HPDE6-E6E7 (cell line): ENCODE measurements at regions not wholly inside any gene's neighbourhood (a gene's known extent, or its start where the extent isn't known, plus 50 kb on each side); places are given as distances from the start of the nearest gene placed in this dataset.

Experiments used
- DNase-seq: peaks from one replicate; pipeline ENCODE4 v3.0.0; 2011; ENCODE audit warnings: missing footprints; ENCODE audit errors: extremely low spot score

DNA sequence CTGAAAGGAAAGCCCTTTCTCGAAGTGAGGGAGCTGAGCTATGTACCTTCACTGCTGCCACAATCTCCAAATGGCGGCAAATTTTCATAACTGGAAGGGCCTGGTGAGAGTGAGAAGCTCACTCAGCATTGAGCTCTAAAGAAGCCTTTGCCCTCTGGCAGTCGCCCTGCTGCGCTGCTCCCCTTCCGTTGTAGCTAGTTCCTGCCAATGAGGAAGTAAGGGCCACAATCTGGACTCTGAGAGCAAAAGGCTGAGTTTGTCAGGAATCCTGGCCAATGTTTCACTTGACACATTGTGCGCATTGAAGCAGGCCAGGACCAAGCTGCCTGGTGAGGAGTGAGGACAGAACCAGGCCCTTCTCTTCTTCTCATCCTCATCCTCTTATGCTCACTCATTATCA is 579.5 kb downstream of the PDCD6IP start:
- no peak for DNase-seq

GRCh38 chr3:34381243-34381642 is 582.8 kb downstream of the PDCD6IP start:
- no peak for DNase-seq

DNA sequence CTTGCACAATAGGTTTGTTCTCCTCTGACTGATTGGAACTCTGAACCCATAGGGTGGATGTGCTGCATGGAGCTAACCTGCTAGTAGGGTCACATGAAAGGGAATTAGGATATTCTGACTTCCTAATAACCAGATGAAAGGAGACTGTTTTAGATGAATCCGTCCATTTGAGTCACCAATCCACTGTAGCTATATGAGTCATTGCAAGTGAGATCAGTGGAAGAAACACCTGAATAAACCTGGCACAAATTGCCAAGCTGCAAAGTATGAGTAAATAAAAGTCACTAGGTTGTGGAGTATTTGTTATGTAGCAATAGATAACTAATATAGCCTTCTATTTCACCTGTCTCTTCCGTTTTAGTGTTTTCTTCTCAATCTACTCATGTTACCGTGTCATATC is 584.4 kb downstream of the PDCD6IP start:
- no peak for DNase-seq

DNA sequence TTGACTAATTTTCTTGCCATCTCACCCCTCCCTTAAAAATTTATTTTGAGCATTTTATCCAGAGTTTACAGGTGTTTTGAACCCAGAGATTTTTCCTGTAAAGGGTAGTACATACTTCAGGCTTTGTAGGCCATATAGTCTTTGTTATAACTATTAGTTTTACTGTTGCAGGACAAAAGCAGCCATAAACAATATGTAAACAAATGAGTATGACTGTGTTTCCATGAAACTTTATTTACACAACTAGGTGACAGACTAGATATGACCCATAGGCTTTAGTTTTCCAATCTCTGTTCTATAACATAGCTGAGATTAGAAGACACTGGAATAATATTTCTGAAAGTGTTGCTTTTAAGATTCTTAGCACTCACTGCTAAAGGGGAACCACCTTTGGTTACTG is 587.9 kb downstream of the PDCD6IP start:
- DNase-seq, result no peak

DNA sequence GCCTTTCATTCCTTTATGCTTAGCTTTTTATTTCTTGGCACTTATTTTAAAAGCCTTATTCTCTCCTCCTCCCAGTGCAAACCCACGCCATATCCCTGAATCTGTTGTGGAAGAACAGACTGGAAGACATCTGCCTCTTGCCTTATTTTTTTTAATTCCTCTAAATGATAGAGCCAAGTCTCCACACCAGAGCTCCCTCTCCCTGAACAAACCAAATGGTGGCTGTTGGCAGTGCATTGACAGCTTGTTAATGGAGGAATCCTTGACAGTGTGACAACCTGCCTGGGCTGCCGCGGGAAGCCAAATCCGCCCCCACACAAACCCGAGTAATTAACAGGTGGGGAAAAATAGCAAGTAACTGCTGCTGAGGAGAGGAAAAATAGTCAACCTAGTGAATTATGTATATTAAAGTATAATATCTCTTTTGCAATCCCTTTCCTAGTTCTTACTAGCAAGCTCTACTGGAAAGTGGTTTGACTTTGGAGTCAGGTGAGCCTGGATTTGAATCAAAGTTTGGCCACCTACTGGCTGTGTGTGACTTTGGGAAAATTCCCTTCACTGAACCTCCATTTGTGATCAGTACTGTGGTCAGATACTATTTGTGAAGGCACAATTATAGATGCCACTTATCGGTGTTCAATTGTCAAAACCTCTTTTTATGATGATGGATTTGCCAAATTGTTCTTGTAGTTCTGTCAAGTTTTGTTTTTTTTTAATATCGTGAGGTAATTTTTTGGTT is 589.6 kb downstream of the PDCD6IP start:
- DNase-seq, result no peak

- no peak for DNase-seq
Measured at GRCh38 chr3:34388830-34389229, 590.4 kb downstream of the PDCD6IP start.

DNA sequence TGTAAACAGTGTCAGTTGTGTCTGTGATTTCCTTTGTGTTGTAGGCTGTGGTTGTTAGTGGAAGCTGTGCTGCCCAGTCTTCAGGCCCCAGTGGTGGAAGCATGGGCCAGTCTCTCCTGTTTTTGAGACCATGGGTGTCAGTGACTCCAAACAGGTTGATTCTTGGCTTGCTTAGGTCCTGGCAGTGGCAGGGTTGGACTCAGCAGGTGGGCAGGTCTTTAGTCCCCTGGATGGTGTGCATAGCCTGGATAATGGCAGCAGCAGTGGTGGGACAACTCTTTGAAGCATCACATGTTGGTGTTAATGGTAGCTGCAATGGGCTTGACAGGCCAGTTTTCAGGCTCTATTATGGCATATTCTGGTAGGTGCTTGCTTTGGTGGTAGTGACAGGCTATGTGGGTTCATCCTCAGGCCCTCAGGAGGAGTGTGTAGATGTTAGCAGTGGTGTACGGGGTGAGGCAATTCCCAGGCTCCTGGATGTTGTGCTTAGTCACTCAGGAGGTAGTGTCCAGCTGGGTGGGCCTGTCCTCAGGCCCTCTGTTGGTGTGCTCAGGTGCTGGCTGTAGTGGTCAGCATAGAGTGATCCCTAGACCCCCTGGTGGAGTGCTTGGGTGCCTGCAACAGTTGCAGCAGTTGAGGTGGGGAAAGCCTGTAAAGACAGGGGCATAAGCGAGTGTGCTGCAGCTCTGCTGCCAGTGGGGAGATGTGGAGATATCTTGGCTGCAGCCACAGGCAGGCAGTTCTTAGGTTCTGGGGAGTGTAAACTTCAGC is 596.7 kb downstream of the PDCD6IP start:
- DNase-seq, result no peak

- no peak for DNase-seq
Measured at GRCh38 chr3:34396288-34396687, 597.9 kb downstream of the PDCD6IP start.

DNA sequence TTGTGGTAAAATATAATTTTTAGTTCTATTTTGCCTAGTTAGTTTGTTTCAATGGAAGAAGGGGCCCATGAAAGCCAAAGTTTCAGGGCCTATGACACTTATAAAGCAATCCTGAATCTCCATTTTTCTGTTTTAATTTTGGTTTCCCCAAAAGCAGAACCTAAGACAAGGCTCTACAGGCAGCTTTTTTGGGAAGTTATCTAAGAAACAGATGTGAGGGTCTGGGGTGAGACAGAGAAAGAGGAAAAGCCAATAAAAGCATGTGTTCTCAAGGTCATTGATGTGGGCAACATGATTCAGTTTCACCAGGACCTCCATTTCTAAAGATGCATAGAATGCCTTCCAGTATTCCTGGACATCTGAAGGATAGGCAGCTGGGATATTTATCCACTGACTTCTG is 598.5 kb downstream of the PDCD6IP start:
- DNase-seq, result no peak

DNA sequence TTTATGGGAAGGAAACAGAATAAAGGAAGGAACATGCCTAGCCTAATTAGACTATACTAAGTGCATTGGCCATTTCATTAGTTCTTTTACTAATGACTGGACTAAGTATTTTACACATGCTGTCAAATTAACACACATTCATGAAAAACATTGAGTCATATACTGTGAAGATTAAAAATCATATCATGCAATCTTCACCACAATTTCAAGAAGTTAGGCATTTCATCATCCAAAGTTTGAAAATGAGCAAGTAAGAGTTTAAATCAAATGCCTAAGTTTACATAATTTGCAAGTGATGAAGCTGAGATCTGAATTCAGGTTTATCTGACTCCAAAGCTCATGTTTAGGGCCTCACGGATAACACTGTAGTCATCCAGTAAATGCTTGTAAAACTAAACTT is 601.0 kb downstream of the PDCD6IP start:
- no peak for DNase-seq

- DNase-seq, result no peak
Measured at GRCh38 chr3:34405159-34405558, 606.7 kb downstream of the PDCD6IP start.

GRCh38 chr3:34407281-34407680 is 608.9 kb downstream of the PDCD6IP start:
- no peak for DNase-seq

- no peak for DNase-seq
Measured at GRCh38 chr3:34408088-34408487, 609.7 kb downstream of the PDCD6IP start.

DNA sequence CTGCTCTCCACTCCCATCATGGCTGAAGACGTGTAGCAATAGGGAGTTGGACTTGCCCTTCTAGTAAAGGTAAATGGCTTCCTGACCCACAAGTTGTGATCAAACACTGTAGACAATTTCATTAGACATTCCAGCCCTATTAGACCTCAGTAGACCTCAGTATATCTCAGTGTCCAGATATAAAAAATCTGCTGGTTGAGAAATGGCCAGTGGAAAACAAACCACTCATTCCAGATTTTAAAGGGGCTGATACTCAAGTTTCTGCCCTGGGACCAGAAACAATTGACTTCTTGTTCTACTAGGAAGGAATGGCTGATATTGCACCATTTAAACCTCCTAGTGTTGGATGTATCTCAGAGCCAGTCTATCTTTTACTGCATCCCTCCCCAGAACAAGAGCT is 613.2 kb downstream of the PDCD6IP start:
- DNase-seq, result no peak

- DNase-seq, result no peak
Measured at GRCh38 chr3:34419801-34420200, 621.4 kb downstream of the PDCD6IP start.

- no peak for DNase-seq
Measured at GRCh38 chr3:34421762-34422161, 623.3 kb downstream of the PDCD6IP start.

DNA sequence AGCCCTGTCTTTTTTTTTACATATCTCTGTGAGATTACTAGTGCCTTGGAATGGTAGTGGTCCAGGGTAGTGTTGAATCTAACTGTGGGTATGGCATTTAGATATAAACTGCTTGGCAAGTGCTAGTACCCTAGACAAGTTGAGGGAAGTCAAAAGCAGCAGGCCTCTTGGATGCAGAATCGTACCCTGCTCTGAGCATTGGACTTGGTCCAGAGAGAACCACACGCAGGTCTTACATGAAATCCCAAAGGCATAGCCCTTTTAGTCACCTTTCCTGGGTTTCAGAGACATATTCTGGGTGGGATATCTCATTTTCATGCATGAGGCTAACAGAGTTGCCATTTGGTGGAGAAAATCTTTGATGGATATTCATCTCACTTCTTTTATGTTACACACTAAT is 641.4 kb downstream of the PDCD6IP start:
- no peak for DNase-seq

- DNase-seq, result no peak
Measured at GRCh38 chr3:34444137-34444536, 645.7 kb downstream of the PDCD6IP start.

- DNase-seq, result no peak
Measured at GRCh38 chr3:34449305-34449704, 650.9 kb downstream of the PDCD6IP start.

DNA sequence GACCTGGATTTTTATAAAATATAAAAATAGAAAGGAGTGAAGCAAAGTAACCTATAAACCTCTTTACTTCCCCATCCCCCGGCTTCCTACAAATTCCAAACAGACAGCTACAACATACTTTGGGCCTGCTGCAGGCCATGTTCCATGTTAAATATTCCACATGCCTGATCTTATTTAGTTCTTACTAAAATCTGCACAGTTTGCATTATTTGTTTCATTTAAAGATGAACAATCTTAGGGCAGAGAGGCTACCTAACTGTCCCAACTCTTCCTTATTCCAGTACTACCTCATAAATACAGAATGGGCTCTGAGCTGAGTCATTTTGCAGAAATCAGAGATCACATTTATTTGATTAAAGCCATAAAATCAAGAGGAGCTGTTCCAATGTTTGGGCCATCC is 665.0 kb downstream of the PDCD6IP start:
- DNase-seq, result no peak

- no peak for DNase-seq
Measured at GRCh38 chr3:34464646-34465045, 666.2 kb downstream of the PDCD6IP start.

DNA sequence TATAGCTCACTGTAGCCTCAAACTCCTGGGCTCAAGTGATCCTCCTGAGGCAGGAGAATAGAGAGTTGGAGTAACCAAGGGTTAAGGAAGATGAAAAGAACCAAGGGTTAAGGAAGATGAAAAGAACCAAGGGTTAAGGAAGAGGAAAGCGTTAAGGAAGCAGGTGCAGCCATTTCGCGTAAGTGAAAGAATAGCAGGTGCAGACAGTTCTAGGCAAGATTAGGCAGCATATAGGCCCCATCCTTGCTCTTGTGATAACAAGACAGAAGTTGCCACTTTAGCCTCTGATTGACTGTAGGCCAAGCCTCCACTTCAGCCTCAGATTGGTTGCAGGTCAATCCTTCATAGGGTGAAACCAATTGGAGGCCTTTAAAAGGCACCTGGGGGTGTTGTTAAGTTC is 677.4 kb downstream of the PDCD6IP start:
- DNase-seq, result no peak

DNA sequence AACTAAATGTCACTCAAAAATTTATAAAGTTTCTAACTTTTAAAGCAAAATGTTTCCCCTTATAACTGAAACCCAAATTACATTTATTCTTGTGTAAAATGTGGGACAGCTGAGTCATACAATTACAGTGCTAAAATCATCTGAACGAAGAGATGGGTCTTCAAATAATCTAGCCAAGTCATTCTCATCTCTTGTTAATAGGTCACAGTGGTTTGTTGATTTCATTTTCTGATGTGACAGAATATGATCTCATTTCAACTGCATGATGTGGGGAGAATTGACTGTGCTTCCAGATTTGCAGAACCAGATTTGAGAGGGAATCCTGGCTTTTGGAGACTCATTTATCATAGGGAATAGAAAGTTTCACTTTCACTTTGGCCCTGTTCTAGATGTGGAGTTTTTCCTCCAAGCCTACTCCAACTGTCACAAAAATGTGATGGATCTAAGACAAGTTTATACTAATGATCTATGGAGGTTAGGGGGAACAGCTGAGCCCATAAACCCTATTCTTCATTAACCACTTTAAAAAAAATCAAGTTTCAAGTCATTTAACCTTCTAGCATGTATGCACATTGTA is 685.0 kb downstream of the PDCD6IP start:
- no peak for DNase-seq
